22Rv1 (cell line): ENCODE measurements at regions not wholly inside any gene's neighbourhood (a gene's known extent, or its start where the extent isn't known, plus 50 kb on each side); places are given as distances from the start of the nearest gene placed in this dataset.

Source experiments
- CTCF ChIP-seq: fragments of 450-650 bp; IDR thresholded peaks from 2 replicates; pipeline ENCODE4 v1.5.1; 2017; ENCODE audit warnings: mild to moderate bottlenecking
- ZFX ChIP-seq: fragments of 450-650 bp; IDR thresholded peaks from 2 replicates; pipeline ENCODE4 v1.6.1; 2017; ENCODE audit warnings: antibody characterized with exemption, borderline replicate concordance

GRCh38 chr4:182133033-182133432, 110.2 kb upstream of the TENM3 start:
- TF ChIP-seq CTCF = no peak
- no peak for TF ChIP-seq ZFX
